Kidney epithelial cell (primary cell): ENCODE measurements at regions not wholly inside any gene's neighbourhood (a gene's known extent, or its start where the extent isn't known, plus 50 kb on each side); places are given as distances from the start of the nearest gene placed in this dataset.
"Not testable (repeated sequence)": the region's sequence is repeated elsewhere in the genome, so short reads cannot be mapped to it uniquely, and the experiment has no call there.

Experiments used
- DNase-seq: peaks from one replicate; pipeline ENCODE4 v3.0.0-alpha.2; 2010; ENCODE audit warnings: low read depth
- H3K27me3 ChIP-seq: 2 replicates; pipeline ENCODE4 v1.6.0; 2011; ENCODE audit warnings: low read length; ENCODE audit not compliant: control insufficient read depth, insufficient read depth
- H3K36me3 ChIP-seq: 2 replicates; pipeline ENCODE4 v1.5.1; 2011; ENCODE audit warnings: low read length; ENCODE audit not compliant: control insufficient read depth, insufficient read depth
- H3K4me3 ChIP-seq: 2 replicates; pipeline ENCODE4 v1.5.1; 2011; ENCODE audit warnings: low read depth, mild to moderate bottlenecking, control low read depth, low read length
- CTCF ChIP-seq: IDR thresholded peaks from 2 replicates; pipeline ENCODE4 v1.5.1; 2011; ENCODE audit warnings: mild to moderate bottlenecking, moderate library complexity, low read length, control low read depth, inconsistent platforms; ENCODE audit not compliant: insufficient read depth, poor library complexity, severe bottlenecking

GRCh38 chr10:2897619-2898508, 169.5 kb upstream of the PFKP start:
- H3K27me3 ChIP-seq = no peaks in the 10 kb centered on the region
- TF ChIP-seq CTCF = no peak
- DNase-seq = no peak
- no peaks in the 10 kb centered on the region for H3K36me3 ChIP-seq
- no peak overlapping the region for H3K4me3 ChIP-seq

GRCh38 chr10:2896334-2896733, 171.0 kb upstream of the PFKP start:
- H3K36me3 ChIP-seq, H3K4me3 ChIP-seq, H3K27me3 ChIP-seq, DNase-seq: not testable (repeated sequence)

GRCh38 chr10:2895594-2896196, 171.7 kb upstream of the PFKP start:
- Histone ChIP-seq H3K27me3 (no peaks in the 10 kb centered on the region), H3K36me3 (no peaks in the 10 kb centered on the region), H3K4me3 (no peak overlapping the region)
- TF ChIP-seq CTCF = no peak
- DNase-seq = no peak

GRCh38 chr10:2893991-2894390, 173.4 kb upstream of the PFKP start:
- no peak for TF ChIP-seq CTCF
- Histone ChIP-seq H3K27me3 (no peaks in the 10 kb centered on the region), H3K36me3 (no peaks in the 10 kb centered on the region), H3K4me3 (no peak overlapping the region)
- DNase-seq = no peak

GRCh38 chr10:2893158-2893845, 174.0 kb upstream of the PFKP start:
- no peak for DNase-seq
- no peaks in the 10 kb centered on the region for H3K36me3 ChIP-seq

More at GRCh38 chr10:2893158-2893845, 174.0 kb upstream of the PFKP start:
- Histone ChIP-seq H3K4me3 (no peak overlapping the region), H3K27me3 (no peaks in the 10 kb centered on the region)
- no peak for TF ChIP-seq CTCF
